HL-60 (cell line): ENCODE measurements at regions not wholly inside any gene's neighbourhood (a gene's known extent, or its start where the extent isn't known, plus 50 kb on each side); places are given as distances from the start of the nearest gene placed in this dataset.

Source experiments
- CTCF ChIP-seq: IDR thresholded peaks from one replicate; pipeline ENCODE4 v1.5.1; 2011; ENCODE audit warnings: low read length, control low read depth, inconsistent platforms; ENCODE audit not compliant: insufficient read depth
- POLR2AphosphoS5 ChIP-seq: IDR thresholded peaks from 2 replicates; pipeline ENCODE4 v1.6.1; 2012; ENCODE audit warnings: low read depth

- TF ChIP-seq POLR2AphosphoS5 (no peak), CTCF (no peak)
Measured at GRCh38 chr2:51859260-51859659, 827.3 kb upstream of the NRXN1 start.
